DND-41 (cell line): ENCODE measurements at regions not wholly inside any gene's neighbourhood (a gene's known extent, or its start where the extent isn't known, plus 50 kb on each side); places are given as distances from the start of the nearest gene placed in this dataset.

ENCODE experiments used
- ATAC-seq: fragments of 200-7000 bp; cut with Tn5 transposase; 3 replicates; pipeline ENCODE4 v1.9.1; 2021; ENCODE audit warnings: low read depth; ENCODE audit not compliant: insufficient read depth
- DNase-seq: peaks from one replicate; pipeline ENCODE4 v3.0.0-alpha.2; 2020
- H2AFZ ChIP-seq: 2 replicates; pipeline ENCODE4 v1.6.0; 2012; ENCODE audit warnings: low read depth, low read length
- H3K27ac ChIP-seq: 2 replicates; pipeline ENCODE4 v1.5.1; 2012; ENCODE audit warnings: low read length, inconsistent platforms
- H3K27me3 ChIP-seq: fragments of 200-600 bp; sonication (generic); 2 replicates; pipeline ENCODE4 v1.6.0; 2012; ENCODE audit warnings: low read length, mild to moderate bottlenecking, inconsistent platforms; ENCODE audit not compliant: insufficient read depth, poor library complexity
- H3K36me3 ChIP-seq: 2 replicates; pipeline ENCODE4 v1.5.1; 2012; ENCODE audit warnings: low read length, inconsistent platforms; ENCODE audit not compliant: insufficient read depth
- H3K4me1 ChIP-seq: 2 replicates; pipeline ENCODE4 v1.5.1; 2012; ENCODE audit warnings: mild to moderate bottlenecking, low read length; ENCODE audit not compliant: insufficient read depth
- H3K4me2 ChIP-seq: 2 replicates; pipeline ENCODE4 v1.6.0; 2012; ENCODE audit warnings: mild to moderate bottlenecking, moderate library complexity, low read length, inconsistent platforms; ENCODE audit not compliant: insufficient read depth
- H3K4me3 ChIP-seq, 2 experiments: fragments of 200-600 bp in 1 of 2; shearing (Covaris generic) in 1 of 2; 2 replicates each; pipeline ENCODE4 v1.5.1; 2012 to 2016; ENCODE audit warnings: inconsistent platforms in 2 of 2, low read length in 2 of 2, mild to moderate bottlenecking in 2 of 2, low read depth in 1 of 2, moderate library complexity in 1 of 2
- H3K79me2 ChIP-seq: 2 replicates; pipeline ENCODE4 v1.6.0; 2012; ENCODE audit warnings: low read length, inconsistent platforms; ENCODE audit not compliant: insufficient read depth
- H3K9ac ChIP-seq: 2 replicates; pipeline ENCODE4 v1.6.0; 2012; ENCODE audit warnings: low read depth, mild to moderate bottlenecking, inconsistent platforms, low read length, moderate library complexity
- H3K9me3 ChIP-seq: 2 replicates; pipeline ENCODE4 v1.5.1; 2012; ENCODE audit warnings: low read length, moderate library complexity, mild to moderate bottlenecking, inconsistent platforms; ENCODE audit not compliant: insufficient read depth, severe bottlenecking
- H4K20me1 ChIP-seq: 2 replicates; pipeline ENCODE4 v1.6.0; 2012; ENCODE audit warnings: low read length; ENCODE audit not compliant: insufficient read depth
- CTCF ChIP-seq: IDR thresholded peaks from 2 replicates; pipeline ENCODE4 v1.5.1; 2012; ENCODE audit warnings: borderline replicate concordance, low read length, moderate library complexity, mild to moderate bottlenecking; ENCODE audit not compliant: poor library complexity, severe bottlenecking; ENCODE audit errors: extremely low read depth
- EZH2 ChIP-seq: IDR thresholded peaks from 3 replicates; pipeline ENCODE4 v1.6.1; 2012; ENCODE audit warnings: borderline replicate concordance, low read depth, mild to moderate bottlenecking, moderate library complexity, low read length, inconsistent platforms; ENCODE audit not compliant: severe bottlenecking

- H3K9me3 ChIP-seq, result no peaks in the 10 kb centered on the region
- H3K36me3 ChIP-seq, result no peaks in the 10 kb centered on the region
- H3K27me3 ChIP-seq, result no peaks in the 10 kb centered on the region
- no peak overlapping the region for H3K27ac ChIP-seq
- no peak for TF ChIP-seq CTCF
- no peak for TF ChIP-seq EZH2
- DNase-seq (no peak), ATAC-seq (no peak)
- H3K4me3 ChIP-seq, result no peak overlapping the region
- no peak overlapping the region for H3K9ac ChIP-seq
- no peak overlapping the region for H3K4me2 ChIP-seq
- no peaks in the 10 kb centered on the region for H4K20me1 ChIP-seq
- H2AFZ ChIP-seq, result no peak overlapping the region
- no peaks in the 10 kb centered on the region for H3K79me2 ChIP-seq
- no peaks in the 10 kb centered on the region for H3K4me1 ChIP-seq
These were observed 197.4 kb upstream of the ELL2 start for GRCh38 chr5:96159043-96159442.

- no peaks in the 10 kb centered on the region for H4K20me1 ChIP-seq
- DNase-seq (no peak), ATAC-seq (no peak)
- H3K79me2 ChIP-seq, result no peaks in the 10 kb centered on the region
- H3K36me3 ChIP-seq, result no peaks in the 10 kb centered on the region
- TF ChIP-seq CTCF (no peak), EZH2 (no peak)
- no peaks in the 10 kb centered on the region for H3K27me3 ChIP-seq
- no peak overlapping the region for H3K4me2 ChIP-seq
- H3K4me1 ChIP-seq, result no peaks in the 10 kb centered on the region
- no peak overlapping the region for H2AFZ ChIP-seq
- no peak overlapping the region for H3K4me3 ChIP-seq
- H3K27ac ChIP-seq, result no peak overlapping the region
- H3K9ac ChIP-seq, result no peak overlapping the region
- no peaks in the 10 kb centered on the region for H3K9me3 ChIP-seq
These were observed 196.2 kb upstream of the ELL2 start for GRCh38 chr5:96157841-96158291.

GRCh38 chr5:96157077-96157780, 195.6 kb upstream of the ELL2 start:
- Histone ChIP-seq H3K4me1 (no peaks in the 10 kb centered on the region), H3K9ac (no peak overlapping the region), H3K79me2 (no peaks in the 10 kb centered on the region), H4K20me1 (no peaks in the 10 kb centered on the region), H3K4me2 (no peak overlapping the region), H2AFZ (no peak overlapping the region), H3K27ac (no peak overlapping the region), H3K4me3 (no peak overlapping the region), H3K9me3 (no peaks in the 10 kb centered on the region), H3K27me3 (no peaks in the 10 kb centered on the region), H3K36me3 (no peaks in the 10 kb centered on the region)
- TF ChIP-seq CTCF, result no peak
- no peak for TF ChIP-seq EZH2
- no peak for DNase-seq
- ATAC-seq, result no peak; the same call in 2 of the 3 replicates
